ENCODE measurements at regions not wholly inside any gene's neighbourhood (a gene's known extent, or its start where the extent isn't known, plus 50 kb on each side); places are given as distances from the start of the nearest gene placed in this dataset.

- TF ChIP-seq POLR2A (IDR thresholded peaks at IDR 0.05) (no peak), CTCF (IDR thresholded peaks at IDR 0.05) (no peak)
Measured at GRCh38 chr13:83995930-83996329, 113.7 kb upstream of the SLITRK1 start.
